Kidney epithelial cell (primary cell): ENCODE measurements at regions not wholly inside any gene's neighbourhood (a gene's known extent, or its start where the extent isn't known, plus 50 kb on each side); places are given as distances from the start of the nearest gene placed in this dataset.

Experiments used
- DNase-seq: peaks from one replicate; pipeline ENCODE4 v3.0.0-alpha.2; 2010; ENCODE audit warnings: low read depth
- H3K27me3 ChIP-seq: 2 replicates; pipeline ENCODE4 v1.6.0; 2011; ENCODE audit warnings: low read length; ENCODE audit not compliant: control insufficient read depth, insufficient read depth
- H3K36me3 ChIP-seq: 2 replicates; pipeline ENCODE4 v1.5.1; 2011; ENCODE audit warnings: low read length; ENCODE audit not compliant: control insufficient read depth, insufficient read depth
- H3K4me3 ChIP-seq: 2 replicates; pipeline ENCODE4 v1.5.1; 2011; ENCODE audit warnings: low read depth, mild to moderate bottlenecking, control low read depth, low read length
- CTCF ChIP-seq: IDR thresholded peaks from 2 replicates; pipeline ENCODE4 v1.5.1; 2011; ENCODE audit warnings: mild to moderate bottlenecking, moderate library complexity, low read length, control low read depth, inconsistent platforms; ENCODE audit not compliant: insufficient read depth, poor library complexity, severe bottlenecking

- TF ChIP-seq CTCF: no peak
- Histone ChIP-seq H3K36me3 (no peaks in the 10 kb centered on the region), H3K4me3 (no peak overlapping the region), H3K27me3 (no peaks in the 10 kb centered on the region)
- no peak for DNase-seq
Measured at GRCh38 chrX:155718972-155719586, 106.3 kb upstream of the TMLHE start.

GRCh38 chrX:155715141-155715540 lies 102.4 kb upstream of the TMLHE start:
- no peak for TF ChIP-seq CTCF
- no peak overlapping the region for H3K4me3 ChIP-seq
- DNase-seq: no peak
- no peaks in the 10 kb centered on the region for H3K27me3 ChIP-seq
- no peaks in the 10 kb centered on the region for H3K36me3 ChIP-seq

GRCh38 chrX:155695419-155695818 lies 82.7 kb upstream of the TMLHE start:
- H3K4me3 ChIP-seq: no peak overlapping the region
- no peaks in the 10 kb centered on the region for H3K27me3 ChIP-seq
- no peak for TF ChIP-seq CTCF
- DNase-seq: no peak
- H3K36me3 ChIP-seq: no peaks in the 10 kb centered on the region

GRCh38 chrX:155694649-155695048 lies 81.9 kb upstream of the TMLHE start:
- no peaks in the 10 kb centered on the region for H3K27me3 ChIP-seq
- TF ChIP-seq CTCF: no peak
- H3K36me3 ChIP-seq: no peaks in the 10 kb centered on the region
- no peak for DNase-seq
- H3K4me3 ChIP-seq: no peak overlapping the region

GRCh38 chrX:155682834-155683233 lies 70.1 kb upstream of the TMLHE start:
- no peak for DNase-seq
- Histone ChIP-seq H3K4me3 (no peak overlapping the region), H3K27me3 (no peaks in the 10 kb centered on the region), H3K36me3 (no peaks in the 10 kb centered on the region)
- no peak for TF ChIP-seq CTCF

GRCh38 chrX:155679715-155680114 lies 67.0 kb upstream of the TMLHE start:
- Histone ChIP-seq H3K36me3 (no peaks in the 10 kb centered on the region), H3K4me3 (no peak overlapping the region), H3K27me3 (no peaks in the 10 kb centered on the region)
- TF ChIP-seq CTCF: no peak
- DNase-seq: no peak
